Peyer's patch (tissue), 4 donors: ENCODE measurements at regions not wholly inside any gene's neighbourhood (a gene's known extent, or its start where the extent isn't known, plus 50 kb on each side); places are given as distances from the start of the nearest gene placed in this dataset.

Experiments
- CTCF ChIP-seq, 6 experiments: fragments of 450-650 bp in 4 of 6; fragments of 200-600 bp in 2 of 6; sonication (generic) in 1 of 6; IDR thresholded peaks; one replicate each; pipeline ENCODE4 v1.5.1; 2017 to 2019; ENCODE audit warnings: antibody characterized with exemption in 6 of 6, mild to moderate bottlenecking in 3 of 6, moderate library complexity in 1 of 6
- POLR2A ChIP-seq, 2 donors: fragments of 450-650 bp; IDR thresholded peaks; one replicate each; pipeline ENCODE4 v1.5.1; 2017; ENCODE audit warnings: antibody characterized with exemption in 2 of 2, mild to moderate bottlenecking in 2 of 2, moderate library complexity in 2 of 2

- TF ChIP-seq CTCF (IDR thresholded peaks at IDR 0.05) (no peak), POLR2A (IDR thresholded peaks at IDR 0.05) (no peak)
Observed at GRCh38 chr1:88009916-88010315, 674.2 kb upstream of the PKN2 start.
